GM19240 (cell line): ENCODE measurements at regions not wholly inside any gene's neighbourhood (a gene's known extent, or its start where the extent isn't known, plus 50 kb on each side); places are given as distances from the start of the nearest gene placed in this dataset.
"Not testable (repeated sequence)": the region's sequence is repeated elsewhere in the genome, so short reads cannot be mapped to it uniquely, and the experiment has no call there.

Experiments
- DNase-seq: peaks from one replicate; pipeline ENCODE4 v3.0.0; 2011; ENCODE audit warnings: low spot score; ENCODE audit not compliant: insufficient read length

GRCh38 chr3:14252321-14253021 lies 73.9 kb downstream of the LSM3 start:
- DNase-seq = no peak

GRCh38 chr3:14253022-14253706 lies 74.5 kb downstream of the LSM3 start:
- no peak for DNase-seq

- DNase-seq = no peak
Observed at GRCh38 chr3:14253707-14254382, 75.2 kb downstream of the LSM3 start.

- no peak for DNase-seq
Observed at GRCh38 chr3:14254812-14255702, 76.4 kb downstream of the LSM3 start.

- no peak for DNase-seq
Observed at GRCh38 chr3:14256046-14256445, 77.4 kb downstream of the LSM3 start.

- DNase-seq = no peak
Observed at GRCh38 chr3:14256561-14257342, 78.1 kb downstream of the LSM3 start.

- no peak for DNase-seq
Observed at GRCh38 chr3:14258906-14259904, 80.6 kb downstream of the LSM3 start.

GRCh38 chr3:14260463-14260862 lies 81.8 kb downstream of the LSM3 start:
- no peak for DNase-seq

GRCh38 chr3:14261229-14261628 lies 82.6 kb downstream of the LSM3 start:
- peak; percentile 91 for DNase-seq

- DNase-seq = no peak
Observed at GRCh38 chr3:14262212-14262611, 83.6 kb downstream of the LSM3 start.

- no peak for DNase-seq
Observed at GRCh38 chr3:14262867-14263266, 84.2 kb downstream of the LSM3 start.

- no peak for DNase-seq
Observed at GRCh38 chr3:14263317-14264005, 84.8 kb downstream of the LSM3 start.

GRCh38 chr3:14265246-14265962 lies 86.8 kb downstream of the LSM3 start:
- no peak for DNase-seq

- no peak for DNase-seq
Observed at GRCh38 chr3:14266361-14266760, 87.7 kb downstream of the LSM3 start.

GRCh38 chr3:14267976-14268375 lies 89.4 kb downstream of the LSM3 start:
- no peak for DNase-seq

GRCh38 chr3:14268897-14269296 lies 90.3 kb downstream of the LSM3 start:
- no peak for DNase-seq

GRCh38 chr3:14272041-14272958 lies 93.7 kb downstream of the LSM3 start:
- not testable (repeated sequence) for DNase-seq
